PC-9 (cell line): ENCODE measurements at regions not wholly inside any gene's neighbourhood (a gene's known extent, or its start where the extent isn't known, plus 50 kb on each side); places are given as distances from the start of the nearest gene placed in this dataset.

ENCODE experiments used
- EZH2 ChIP-seq: fragments of 200-600 bp; sonication (generic); IDR thresholded peaks from 2 replicates; pipeline ENCODE4 v1.8.0; 2017; ENCODE audit warnings: antibody characterized with exemption, low read depth
- TF ChIP-seq, protein P1 (sequence below): fragments of 200-600 bp; sonication (generic); conservative IDR thresholded peaks from 2 replicates; pipeline ENCODE4 v1.6.1; 2017; ENCODE audit warnings: mixed run types, antibody characterized with exemption, mild to moderate bottlenecking, moderate library complexity

DNA sequence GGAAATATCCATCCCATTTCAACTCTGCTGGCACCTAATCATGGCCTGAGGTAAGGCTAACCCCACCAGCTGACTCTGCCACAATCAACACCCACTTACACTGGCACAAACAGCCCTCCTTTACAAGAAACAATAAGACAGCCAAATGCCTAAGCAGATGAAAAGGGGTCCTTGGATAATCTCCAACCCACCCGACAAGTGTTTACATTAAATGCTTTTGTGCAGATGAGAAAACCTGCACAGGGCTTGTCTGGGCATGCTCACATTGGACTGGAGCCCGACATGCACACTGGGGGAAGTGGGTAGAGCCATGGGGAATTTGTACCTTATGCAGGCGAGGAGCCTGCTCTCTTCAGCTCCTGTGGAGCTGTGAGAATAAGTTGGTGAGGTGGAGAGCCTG lies 138.9 kb upstream of the ITM2A start:
- TF ChIP-seq EZH2 = no peak
- TF ChIP-seq, protein P1, sequence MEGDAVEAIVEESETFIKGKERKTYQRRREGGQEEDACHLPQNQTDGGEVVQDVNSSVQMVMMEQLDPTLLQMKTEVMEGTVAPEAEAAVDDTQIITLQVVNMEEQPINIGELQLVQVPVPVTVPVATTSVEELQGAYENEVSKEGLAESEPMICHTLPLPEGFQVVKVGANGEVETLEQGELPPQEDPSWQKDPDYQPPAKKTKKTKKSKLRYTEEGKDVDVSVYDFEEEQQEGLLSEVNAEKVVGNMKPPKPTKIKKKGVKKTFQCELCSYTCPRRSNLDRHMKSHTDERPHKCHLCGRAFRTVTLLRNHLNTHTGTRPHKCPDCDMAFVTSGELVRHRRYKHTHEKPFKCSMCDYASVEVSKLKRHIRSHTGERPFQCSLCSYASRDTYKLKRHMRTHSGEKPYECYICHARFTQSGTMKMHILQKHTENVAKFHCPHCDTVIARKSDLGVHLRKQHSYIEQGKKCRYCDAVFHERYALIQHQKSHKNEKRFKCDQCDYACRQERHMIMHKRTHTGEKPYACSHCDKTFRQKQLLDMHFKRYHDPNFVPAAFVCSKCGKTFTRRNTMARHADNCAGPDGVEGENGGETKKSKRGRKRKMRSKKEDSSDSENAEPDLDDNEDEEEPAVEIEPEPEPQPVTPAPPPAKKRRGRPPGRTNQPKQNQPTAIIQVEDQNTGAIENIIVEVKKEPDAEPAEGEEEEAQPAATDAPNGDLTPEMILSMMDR = no peak
